NAMALWA (cell line): ENCODE measurements at regions not wholly inside any gene's neighbourhood (a gene's known extent, or its start where the extent isn't known, plus 50 kb on each side); places are given as distances from the start of the nearest gene placed in this dataset.
"Not testable (repeated sequence)": the region's sequence is repeated elsewhere in the genome, so short reads cannot be mapped to it uniquely, and the experiment has no call there.

Experiments used
- DNase-seq: peaks from one replicate; pipeline ENCODE4 v3.0.0-alpha.2; 2015; ENCODE audit warnings: low spot score

DNA sequence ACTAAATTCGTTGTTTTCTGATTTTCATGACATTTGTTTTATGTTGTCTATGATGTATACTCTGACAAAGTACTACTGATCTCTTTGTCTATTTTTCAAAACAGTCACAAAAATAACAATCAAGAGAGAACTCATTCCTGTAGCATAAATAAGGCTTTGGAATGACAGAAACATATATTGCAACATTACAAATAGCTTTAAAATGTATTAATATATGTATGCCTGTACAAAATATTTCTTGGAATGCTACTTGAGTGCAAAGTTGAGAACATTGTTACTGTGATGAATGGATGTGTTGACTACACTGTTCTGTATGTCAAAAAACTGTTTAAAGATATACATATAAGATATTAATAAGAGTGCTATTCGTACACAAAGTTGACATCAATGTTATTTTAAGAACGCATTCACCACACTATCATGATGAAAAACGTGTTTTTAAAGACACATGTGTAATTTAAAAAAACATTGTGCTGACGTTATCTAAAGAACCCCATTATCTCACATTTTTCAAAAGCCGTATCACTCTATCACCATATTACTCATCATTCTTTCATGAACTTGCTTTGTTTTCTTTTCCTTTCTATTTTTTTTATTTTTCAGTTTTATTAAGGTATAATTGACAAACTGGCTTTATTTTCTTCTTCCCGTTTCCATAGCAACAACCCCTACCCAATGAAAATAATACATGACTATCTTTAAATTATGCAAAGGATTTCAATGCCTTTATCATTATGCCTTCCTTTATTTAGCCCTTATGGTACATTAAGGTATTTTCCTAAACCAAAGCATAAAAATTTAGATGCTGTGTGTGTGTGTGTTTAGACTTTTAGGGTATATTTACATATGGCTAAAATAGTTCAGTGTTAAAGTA is 918.8 kb downstream of the SLITRK1 start:
- DNase-seq = no peak

DNA sequence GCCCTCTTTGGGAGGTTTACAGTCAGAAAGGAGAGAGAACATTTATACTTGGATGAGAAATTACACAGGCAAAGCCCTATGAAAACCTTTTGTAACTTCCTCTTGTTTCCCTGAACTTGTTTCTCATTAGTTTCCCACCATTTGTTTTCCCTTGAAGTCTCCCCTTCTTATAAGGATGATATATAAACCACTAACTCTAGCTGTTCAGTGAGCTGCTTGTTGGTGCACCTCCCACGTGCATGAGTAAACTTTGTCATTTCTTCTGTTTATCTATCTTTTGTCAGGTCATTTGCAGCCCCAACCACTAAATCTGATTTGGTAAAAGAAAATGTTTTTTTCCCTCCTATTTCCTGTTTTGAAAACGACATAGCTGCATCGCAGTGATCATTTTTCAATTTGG is 919.9 kb downstream of the SLITRK1 start:
- no peak for DNase-seq

GRCh38 chr13:82961757-82962156 is 920.5 kb downstream of the SLITRK1 start:
- no peak for DNase-seq

DNA sequence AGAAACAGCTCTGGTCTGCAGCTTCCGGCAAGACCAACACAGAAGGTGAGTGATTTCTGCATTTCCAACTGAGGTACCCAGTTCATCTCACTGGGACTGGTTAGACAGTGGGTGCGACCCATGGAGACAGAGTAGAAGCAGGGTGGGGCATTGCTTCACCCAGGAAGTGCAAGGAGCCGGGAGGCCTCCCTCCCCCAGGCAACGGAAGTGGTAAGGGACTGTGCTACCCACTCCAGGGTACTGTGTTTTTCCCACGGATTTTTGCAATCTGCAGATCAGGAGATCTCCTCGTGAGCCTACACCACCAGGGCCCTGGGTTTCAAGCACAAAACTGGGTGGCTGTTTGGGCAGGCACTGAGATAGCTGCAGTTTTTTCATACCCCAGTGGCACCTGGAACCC is 929.9 kb downstream of the SLITRK1 start:
- DNase-seq = not testable (repeated sequence)

DNA sequence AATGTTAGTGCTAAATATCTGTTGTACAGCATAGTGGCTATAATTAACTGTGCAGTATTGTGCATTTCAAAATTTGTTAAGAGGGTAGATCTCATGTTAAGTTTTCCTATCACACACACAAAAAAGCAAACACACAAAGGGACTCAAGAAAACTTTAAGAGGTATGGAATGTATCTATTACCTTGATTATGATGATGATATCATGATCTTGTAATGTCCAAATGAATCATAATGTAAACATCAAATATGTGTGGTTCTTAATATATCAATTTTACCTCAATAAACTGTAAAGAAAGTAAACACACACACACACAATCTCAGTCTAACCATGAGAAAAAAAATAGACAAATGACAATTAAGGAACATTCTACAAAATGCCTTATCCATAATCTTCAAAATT is 934.6 kb downstream of the SLITRK1 start:
- DNase-seq = no peak

DNA sequence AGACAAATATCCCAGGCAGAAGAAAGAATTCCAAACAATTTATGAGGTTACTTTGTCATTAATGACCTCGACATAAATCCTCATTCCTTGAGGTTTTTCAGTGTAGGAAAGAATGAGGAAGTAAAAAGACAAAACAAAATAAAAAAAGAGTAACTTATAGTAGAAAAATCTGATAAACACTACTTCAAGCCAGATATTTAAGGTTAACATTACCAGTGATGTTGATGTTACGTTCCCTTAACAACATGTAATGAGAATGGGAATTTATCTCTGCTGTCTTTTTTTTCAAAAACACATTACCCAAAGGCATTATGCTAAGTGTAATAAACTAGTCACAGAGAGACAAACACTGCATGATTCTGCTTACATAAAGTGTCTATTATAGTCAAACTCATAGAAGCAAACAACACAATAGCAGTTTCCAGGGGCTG is 935.1 kb downstream of the SLITRK1 start:
- no peak for DNase-seq

DNA sequence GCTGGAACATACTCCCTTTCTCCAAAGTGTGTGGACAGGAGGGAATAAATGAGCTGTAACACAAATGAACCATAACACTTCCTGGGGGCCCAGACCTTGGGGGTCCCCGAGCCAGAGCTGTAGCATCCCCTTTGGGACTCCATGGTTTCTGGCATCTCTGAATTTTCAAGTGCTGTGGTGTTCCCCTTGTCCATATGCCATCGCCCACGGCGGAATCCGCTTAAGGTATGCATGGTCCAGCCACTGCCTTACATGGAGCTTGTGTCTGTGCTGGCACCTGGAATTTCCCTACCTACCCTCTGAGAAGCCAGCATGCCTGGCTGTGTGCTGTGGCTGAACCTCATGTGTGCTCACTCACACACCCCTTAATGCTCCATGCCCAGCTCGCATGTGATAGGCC is 943.6 kb downstream of the SLITRK1 start:
- DNase-seq = no peak

GRCh38 chr13:82934000-82934399 is 948.3 kb downstream of the SLITRK1 start:
- no peak for DNase-seq

GRCh38 chr13:82925114-82925513 is 957.2 kb downstream of the SLITRK1 start:
- no peak for DNase-seq

DNA sequence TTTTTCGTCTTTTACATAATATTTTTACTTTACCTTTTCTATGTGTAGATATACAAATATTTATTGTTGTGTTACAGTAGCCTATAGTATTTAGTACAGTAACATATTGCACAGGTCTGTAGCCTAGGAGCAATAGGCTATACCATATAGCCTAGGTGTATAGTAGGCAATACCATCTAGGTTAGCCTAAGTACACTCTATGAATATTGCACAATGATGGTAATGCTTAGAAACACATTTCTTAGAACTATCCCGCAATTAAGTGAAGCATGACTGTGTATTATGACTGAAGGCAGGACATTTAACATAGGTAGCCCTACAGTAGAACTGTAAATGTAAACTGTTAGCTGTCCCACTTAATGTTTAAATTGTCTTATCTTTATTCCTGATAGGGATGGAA is 964.3 kb downstream of the SLITRK1 start:
- DNase-seq = no peak

- DNase-seq = no peak
Measured at GRCh38 chr13:82912564-82912963, 969.7 kb downstream of the SLITRK1 start.

DNA sequence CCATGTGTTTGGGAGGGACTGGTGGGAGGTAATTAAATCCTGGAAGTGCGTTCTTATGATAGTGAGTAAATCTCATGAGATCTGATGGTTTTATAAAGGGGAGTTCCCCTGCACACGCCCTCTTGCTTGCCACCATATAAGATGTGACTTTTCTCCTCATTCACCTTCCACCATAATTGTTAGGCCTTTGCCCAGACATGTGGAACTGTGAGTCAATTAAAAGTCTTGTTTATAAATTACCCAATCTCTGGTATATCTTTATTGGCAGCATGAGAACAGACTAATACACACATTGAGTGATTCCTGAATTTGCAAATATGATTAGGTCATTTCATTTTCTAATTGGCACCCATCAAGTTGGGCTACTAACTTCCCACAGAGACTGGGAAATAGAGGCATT is 977.2 kb downstream of the SLITRK1 start:
- no peak for DNase-seq

GRCh38 chr13:82900453-82900852 is 981.8 kb downstream of the SLITRK1 start:
- DNase-seq = no peak

DNA sequence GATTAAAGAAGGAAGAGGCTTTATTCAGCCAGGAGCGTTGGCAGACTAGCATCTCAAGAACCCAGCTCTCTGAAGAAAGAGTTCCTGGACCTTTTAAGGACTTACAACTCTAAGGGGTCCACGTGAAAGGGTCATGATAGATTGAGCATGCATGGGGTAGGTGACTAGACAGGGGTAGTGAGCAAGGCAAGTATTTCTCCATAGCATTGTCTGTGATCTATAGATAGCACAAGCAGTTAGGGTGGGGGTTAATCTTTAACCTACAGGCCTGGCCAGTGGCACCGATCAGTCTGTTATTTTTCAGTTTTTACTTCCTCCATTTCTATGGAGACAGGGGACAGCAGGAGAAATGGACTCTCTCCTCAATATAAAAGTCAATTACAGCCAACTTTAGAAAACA is 983.7 kb downstream of the SLITRK1 start:
- no peak for DNase-seq

DNA sequence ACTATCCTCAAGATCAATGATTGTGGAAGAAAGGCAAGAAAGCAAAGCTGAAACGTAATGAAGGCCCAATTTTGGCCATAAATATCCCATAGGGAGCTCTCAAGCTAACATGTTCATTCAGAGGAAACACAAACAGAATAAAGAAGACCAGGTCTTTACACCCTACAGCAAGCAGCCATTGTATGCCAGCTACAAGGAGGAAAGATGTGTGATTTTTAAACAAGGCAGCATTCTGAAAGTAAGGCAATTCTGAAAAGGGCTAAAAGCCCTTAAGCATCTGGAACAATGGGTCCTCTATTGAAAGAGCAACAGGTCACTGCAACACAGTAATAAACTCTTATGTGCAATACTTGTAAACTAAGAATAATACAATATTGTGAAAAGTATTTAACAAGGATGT is 1002.4 kb downstream of the SLITRK1 start:
- DNase-seq = no peak

DNA sequence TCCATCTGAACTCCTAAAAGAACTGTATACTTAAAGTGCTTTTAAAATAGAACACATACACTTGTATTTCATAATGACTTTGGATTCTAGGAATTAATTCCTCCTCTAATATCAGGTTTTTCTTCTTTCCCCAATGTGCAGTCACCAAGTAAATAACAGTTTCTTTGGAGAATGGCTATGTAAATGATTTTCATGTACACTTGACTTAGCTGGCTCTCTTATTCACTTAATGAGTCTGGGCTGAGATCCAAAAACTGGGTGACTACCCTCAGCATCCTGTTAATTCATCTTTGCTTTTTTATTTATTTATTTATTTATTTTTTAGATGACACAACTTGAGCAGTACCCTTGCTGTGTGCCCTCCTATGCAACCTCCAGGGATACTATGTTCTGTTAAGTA is 1003.7 kb downstream of the SLITRK1 start:
- no peak for DNase-seq

GRCh38 chr13:82867284-82867683 is 1015.0 kb downstream of the SLITRK1 start:
- DNase-seq = no peak

- DNase-seq = no peak
Measured at GRCh38 chr13:82850644-82851043, 1031.6 kb downstream of the SLITRK1 start.

DNA sequence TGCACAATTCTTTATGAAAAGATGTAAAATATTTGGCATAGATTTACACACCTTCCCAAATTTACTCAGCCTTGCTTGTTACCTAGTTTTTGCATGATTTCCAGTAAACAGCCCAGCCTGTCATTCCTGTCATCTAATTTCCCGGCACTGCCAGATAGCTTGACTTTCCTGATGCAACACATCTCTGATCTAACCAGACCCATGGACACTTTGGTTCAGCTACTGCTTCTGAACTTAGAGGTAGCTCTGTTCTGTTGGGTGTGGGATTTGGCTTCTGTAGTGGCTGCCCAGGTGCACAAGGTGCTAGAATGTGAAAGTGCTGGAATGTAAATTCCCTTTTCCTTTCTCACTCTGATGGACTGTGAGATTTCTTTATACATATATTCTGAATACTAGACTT is 1033.5 kb downstream of the SLITRK1 start:
- DNase-seq = no peak

GRCh38 chr13:82847595-82847994 is 1034.7 kb downstream of the SLITRK1 start:
- DNase-seq = no peak

- DNase-seq = no peak
Measured at GRCh38 chr13:82833923-82834322, 1048.4 kb downstream of the SLITRK1 start.

DNA sequence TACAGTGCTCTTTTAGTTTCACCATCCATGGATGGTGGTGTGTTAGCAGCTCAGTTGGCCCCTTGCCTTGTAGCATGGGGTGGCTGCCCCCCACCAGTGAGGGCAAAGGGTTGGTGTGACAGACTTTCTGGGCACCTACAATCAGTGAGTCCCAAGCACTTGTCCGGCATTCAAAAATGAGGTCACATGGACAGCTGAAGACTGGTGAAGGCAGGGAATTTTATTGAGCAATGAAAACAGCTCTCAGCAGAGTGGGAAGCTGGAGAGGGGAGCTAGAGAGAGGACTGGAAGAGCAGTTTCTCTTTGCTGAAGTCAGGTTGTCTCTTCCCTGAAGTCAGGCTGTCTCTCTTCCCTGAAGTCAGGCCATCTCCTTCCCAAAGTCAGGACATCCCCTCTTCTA is 1053.2 kb downstream of the SLITRK1 start:
- DNase-seq = no peak

GRCh38 chr13:82827724-82828123 is 1054.5 kb downstream of the SLITRK1 start:
- no peak for DNase-seq

DNA sequence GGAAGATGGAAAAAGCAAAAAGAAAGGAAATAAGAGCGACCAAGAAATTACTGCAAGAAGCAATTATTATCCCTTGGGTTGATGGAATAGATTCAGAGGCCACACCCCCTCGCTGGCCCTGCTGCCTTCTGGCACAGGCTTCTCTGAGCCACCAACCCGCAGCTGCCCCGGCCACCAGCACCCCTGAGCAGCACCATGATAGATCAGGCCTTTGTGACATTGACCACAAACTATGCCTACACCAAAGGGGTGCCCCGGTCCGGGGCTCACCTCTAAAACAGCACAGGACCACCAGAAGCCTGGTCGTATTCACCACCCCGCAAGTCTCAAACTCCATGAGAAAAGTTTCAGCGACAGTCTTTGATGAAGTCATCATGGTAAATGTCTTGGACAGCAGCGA is 1059.3 kb downstream of the SLITRK1 start:
- no peak for DNase-seq
